Right ventricle myocardium superior (tissue), 1 donor: ENCODE measurements at regions not wholly inside any gene's neighbourhood (a gene's known extent, or its start where the extent isn't known, plus 50 kb on each side); places are given as distances from the start of the nearest gene placed in this dataset.
"Not testable (repeated sequence)": the region's sequence is repeated elsewhere in the genome, so short reads cannot be mapped to it uniquely, and the experiment has no call there.

Experiments used
- ATAC-seq: fragments of 200-7000 bp; cut with Tn5 transposase; one replicate; pipeline ENCODE4 v1.9.1; 2020; ENCODE audit warnings: mild to moderate bottlenecking; ENCODE audit not compliant: poor library complexity
- DNase-seq: peaks from one replicate; pipeline ENCODE4 v3.0.0-alpha.2; 2020
- intact Hi-C: fragments of 100-400 bp; cut with DNase I; formaldehyde crosslinking; loops from one replicate; pipeline ENCODE4 v1.11.2; 2022
- donor health status: DM: no; HTN: yes; CAD: no; lungs with severe emphysema.

DNA sequence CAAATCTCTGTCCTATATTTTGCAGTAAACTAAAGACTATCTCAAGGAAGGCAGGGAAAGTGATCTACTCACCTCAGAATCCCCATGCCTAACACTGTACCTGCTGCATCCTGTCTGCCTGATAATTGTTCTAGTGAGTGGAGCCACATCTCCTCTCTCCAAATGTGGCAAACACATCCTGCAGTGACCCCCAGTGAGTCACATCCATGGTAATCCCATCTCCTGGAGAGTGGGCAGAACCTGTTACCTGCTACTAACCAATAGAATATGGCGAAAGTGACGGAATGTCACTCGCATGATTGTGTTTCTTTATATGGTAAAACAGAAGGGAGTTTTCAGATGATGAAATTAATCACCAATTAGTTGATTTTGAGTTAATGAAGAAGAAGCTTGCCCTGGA, 353.8 kb upstream of the DLGAP1 start:
- intact Hi-C loops: no loop called here
- DNase-seq (no peak), ATAC-seq (no peak)

DNA sequence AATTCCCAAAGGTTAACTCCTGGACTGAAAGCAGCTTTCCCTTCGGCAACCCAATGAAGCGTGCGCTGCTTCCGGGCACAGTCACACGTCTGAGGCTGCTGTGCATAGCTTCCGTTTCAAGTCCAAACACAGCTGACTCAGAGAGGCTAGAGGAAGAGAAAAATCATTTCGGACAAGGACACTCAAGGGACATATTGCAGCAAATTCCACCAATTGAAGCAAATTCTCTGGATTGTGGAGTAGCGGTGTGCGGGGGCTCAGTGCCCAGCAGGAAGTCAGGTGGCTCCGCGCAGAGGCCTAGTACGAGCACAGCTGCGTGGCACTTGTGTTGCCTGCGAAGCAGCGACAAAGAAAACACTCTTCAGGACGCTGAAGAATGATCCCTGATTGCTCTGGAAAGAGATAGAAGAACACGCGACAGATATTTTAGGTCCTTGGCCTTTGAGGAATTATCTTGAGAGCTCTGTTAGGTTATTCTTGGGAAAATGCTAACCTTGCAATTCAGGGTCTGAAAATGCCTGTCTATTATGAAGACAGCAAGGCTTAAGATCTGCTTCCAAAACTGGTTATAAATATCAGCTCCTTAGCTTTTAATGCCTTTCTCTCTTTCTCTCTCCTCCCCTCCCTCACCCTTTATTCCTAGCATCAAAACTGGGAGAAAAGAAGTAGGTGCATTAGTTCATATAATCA, 352.6 kb upstream of the DLGAP1 start:
- no peak for ATAC-seq
- intact Hi-C loops: no loop called here
- DNase-seq: no peak

DNA sequence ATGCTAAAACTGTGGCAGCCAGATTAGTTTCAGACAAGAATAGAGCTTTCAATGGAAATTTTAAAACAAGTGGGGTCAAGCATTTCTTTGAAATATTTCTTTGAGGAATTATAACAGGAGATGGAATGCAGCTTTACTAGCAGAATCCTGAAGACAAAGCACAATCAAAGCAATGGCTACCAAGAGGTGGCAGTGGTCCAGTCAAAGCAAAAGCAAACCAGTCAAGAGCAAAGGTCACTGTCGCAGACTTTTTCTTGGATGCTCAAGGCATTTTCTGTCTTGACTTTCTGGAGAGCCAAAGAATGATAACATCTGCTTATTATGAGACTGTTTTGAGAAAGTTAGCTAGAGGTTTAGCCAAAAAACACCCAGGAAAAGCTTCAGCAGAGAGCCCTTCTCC, 351.2 kb upstream of the DLGAP1 start:
- DNase-seq (no peak), ATAC-seq (no peak)
- intact Hi-C loops: no loop called here

DNA sequence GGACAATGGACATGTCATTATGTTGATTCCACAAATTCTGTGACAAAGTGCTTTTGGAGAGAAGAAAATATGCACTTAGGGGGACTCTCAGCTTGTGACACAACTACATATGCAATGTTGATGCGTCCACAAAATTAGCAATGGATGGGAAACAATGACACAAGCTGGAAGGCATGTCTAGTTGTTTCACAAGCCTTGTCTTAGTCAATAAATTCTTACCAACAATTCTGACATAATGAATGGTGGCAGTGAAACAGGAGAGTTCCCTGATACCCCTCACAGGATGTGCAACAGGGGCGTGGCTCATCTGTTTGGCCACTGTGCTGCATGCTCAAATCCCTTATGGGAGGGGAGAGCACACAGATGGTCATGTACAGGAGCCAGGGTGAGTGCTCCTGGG, 347.2 kb upstream of the DLGAP1 start:
- ATAC-seq (no peak), DNase-seq (no peak)
- intact Hi-C loops: no loop called here

DNA sequence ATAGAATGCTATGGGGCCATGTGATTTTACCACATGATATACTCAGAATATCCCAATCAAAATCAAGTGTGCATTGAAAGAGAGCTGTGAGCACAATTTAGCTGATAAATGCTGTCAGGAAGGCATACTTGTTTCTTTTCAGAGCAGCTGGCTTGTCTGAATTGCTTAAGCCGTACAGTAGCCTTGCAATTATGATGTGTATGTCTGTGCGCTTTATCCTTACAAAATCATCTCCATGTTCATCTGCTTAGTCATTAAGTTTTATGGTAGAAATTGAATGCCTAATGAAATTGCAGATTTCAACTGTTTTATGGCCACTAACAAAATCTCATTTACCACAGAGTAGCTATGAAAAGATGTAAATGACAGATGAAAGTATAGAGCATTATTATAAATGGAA, 346.0 kb upstream of the DLGAP1 start:
- intact Hi-C loops: no loop called here
- ATAC-seq: no peak
- DNase-seq: no peak

DNA sequence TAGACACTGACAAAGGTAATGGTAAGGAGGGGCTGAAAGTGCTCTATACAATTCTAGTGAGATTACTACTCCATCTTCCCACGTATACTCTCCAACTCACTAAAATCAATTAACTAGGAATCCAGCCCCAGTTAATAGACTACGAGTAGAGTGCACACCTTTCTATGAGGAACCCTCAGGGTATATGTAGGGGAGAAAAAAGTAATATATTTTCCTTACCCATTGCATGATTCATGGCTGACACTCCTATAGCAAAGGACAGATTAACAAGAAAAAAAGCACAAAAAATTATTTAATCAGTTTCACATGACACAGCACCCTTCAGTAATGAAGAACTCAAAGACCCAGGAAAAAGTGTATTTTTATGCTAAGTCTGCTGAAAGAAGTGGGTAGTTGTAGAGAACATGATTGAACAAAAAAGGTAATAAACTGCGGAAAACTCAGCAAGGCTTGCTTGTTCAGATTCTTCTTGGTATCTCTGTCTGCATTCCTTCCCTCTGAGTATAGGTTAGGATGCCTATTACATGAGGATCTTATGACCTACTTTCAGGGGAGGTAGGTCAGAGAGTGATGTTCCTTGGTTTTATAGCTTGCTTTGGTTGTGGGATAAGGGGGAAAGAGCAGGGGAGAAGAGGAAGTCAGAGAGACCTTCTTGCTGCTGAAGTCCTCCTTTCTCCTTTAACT, 342.0 kb upstream of the DLGAP1 start:
- DNase-seq (no peak), ATAC-seq (no peak)
- intact Hi-C loops: no loop called here

DNA sequence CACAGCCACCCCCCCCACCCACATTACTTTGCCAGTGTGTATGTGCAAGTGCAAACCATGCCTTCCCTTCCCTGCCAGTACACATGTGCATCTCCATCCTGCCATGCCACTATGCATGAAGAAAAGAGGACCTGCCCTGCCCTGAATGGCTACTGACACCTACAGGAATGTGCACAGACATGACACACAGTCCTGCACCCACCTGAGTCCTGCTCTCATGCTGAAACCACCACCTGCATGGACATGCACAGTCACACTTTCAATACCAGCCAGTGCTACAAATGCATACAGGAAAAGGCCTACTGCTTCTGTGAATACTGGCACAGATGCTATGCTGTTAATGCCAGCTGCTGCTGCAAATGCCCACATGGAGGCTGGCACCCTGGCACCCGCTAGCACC, 334.4 kb upstream of the DLGAP1 start:
- intact Hi-C loops: no loop called here
- no peak for DNase-seq
- no peak for ATAC-seq

DNA sequence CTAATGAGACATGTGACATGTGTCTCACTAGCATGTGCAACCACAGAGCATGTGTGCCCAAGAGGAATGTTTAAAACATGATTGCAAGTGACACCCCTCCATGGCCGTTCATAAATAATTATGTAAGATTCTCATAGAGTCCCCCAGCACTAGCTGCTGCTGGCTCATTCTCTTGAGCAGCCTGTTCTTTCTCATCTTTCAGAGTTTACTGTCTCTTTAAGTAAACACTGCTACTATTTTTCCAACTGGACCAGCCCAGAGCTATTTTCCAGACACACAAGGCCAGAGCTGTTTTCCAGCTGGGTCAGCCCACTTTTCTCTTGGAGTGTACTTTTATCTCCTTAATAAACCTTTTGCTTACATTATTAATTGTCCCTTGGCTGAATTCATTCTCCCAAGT, 326.8 kb upstream of the DLGAP1 start:
- intact Hi-C loops: no loop called here
- DNase-seq (no peak), ATAC-seq (no peak)

DNA sequence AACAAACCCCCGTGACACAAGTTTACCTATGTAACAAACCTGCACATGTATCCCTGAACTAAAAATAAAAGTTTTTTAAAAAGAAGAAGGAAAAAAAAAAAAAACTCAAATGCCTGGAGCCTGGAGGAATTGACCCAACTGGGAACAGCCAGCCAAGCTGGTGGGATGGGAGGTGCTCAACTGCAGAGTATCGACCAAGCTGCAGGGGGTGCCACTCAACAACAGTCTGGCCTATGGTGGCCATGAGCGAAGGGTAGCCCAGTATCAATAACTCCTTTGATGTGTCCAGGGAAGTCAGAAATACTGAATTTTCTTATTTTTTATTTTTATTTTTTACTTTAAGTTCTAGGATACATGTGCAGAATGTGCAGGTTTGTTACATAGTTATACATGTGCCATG, 310.3 kb upstream of the DLGAP1 start:
- intact Hi-C loops: no loop called here
- DNase-seq: no peak
- ATAC-seq: no peak

DNA sequence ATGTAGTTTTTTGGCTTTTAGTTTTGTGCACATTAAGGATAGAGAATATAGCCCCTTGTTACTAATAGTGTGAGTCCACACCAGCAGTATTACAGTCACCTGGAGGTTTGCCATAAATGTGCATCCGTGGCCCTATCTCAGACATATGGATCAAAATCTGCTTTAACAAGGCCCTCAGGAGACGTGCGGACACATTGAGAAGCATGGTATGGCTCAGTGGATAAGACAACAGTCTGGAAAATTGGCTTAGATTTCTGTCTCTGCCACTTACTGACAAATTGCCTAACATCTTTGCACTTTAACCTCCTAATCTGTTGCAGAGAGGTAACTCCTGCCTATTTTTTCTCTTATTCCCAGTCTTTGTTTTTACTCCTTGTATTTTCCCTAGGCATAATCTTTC, 307.2 kb upstream of the DLGAP1 start:
- no peak for DNase-seq
- intact Hi-C loops: no loop called here
- ATAC-seq: no peak

DNA sequence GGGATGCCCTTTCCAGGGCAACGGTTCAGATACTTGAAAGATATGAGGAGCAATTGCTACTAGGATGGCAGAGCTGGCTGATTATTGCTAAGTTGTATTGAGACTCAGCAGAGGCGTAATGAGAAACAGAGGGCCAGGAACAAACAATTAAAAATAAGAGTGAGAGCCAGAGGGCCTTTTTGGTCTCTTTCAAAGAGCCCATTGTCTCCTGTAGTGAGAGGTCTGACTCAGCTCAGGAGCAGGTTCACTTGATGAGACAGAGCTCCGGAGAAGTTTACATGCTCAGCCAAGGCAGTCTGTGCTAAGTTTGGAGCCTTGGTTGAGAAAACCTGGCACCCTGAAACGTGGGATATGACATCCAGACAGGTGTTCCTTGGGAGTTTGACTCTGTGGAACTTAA, 303.9 kb upstream of the DLGAP1 start:
- DNase-seq (no peak), ATAC-seq (no peak)
- intact Hi-C loops: no loop called here

DNA sequence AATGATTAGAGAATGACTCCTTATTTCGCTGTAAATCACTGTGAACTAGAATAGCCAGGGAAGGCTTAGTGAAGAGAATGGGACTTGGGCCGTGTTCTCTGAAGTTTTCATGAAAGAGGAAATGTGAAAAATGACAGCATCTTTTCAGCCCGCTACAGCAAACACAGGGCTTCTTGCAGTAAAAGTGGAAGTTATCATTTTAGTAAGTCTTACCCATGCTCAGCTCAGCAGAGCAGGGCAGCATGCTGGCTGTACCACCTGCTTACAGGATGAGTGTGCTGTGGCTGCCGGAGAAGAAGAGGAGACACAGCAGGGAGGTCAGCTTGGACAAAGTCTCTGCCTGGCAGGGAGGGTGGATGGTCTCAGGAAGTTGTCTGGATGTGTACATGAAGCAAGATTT, 300.7 kb upstream of the DLGAP1 start:
- no peak for ATAC-seq
- intact Hi-C loops: no loop called here
- DNase-seq: no peak

DNA sequence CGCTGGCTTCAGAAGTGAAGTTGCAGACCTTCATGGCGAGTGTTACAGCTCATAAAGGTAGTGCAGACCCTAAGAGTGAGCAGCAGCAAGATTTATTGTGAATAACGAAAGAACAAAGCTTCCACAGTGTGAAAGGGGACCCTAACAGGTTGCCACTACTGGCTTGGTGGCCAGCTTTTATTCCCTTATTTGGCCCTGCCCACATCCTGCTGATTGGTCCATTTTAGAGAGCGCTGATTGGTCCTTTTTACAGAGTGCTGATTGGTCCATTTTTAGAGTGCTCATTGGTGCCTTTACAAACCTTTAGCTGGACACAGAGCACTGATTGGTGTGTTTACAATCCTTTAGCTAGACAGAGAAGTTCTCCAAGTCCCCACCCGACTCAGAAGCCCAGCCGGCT, 298.0 kb upstream of the DLGAP1 start:
- intact Hi-C loops, ATAC-seq, DNase-seq: not testable (repeated sequence)

DNA sequence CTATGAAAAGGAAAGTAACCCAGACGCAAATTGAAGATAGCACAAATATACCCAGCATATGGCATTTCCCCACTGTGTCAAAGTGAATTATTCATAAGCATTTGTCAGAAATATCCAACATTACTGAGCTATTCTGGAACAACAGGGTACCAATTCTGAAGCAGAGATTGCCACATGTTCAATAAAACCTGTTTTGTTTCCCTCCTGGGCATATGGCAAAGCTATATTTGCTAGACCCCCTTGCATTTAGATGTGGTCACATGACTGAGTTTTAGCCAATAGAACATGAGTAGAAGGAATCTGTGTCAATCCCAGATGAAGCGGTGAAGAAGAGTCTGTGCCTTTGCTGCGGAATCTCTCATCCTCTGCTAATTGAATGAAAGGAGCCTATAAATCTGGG, 296.4 kb upstream of the DLGAP1 start:
- intact Hi-C loops: no loop called here
- DNase-seq (no peak), ATAC-seq (no peak)

DNA sequence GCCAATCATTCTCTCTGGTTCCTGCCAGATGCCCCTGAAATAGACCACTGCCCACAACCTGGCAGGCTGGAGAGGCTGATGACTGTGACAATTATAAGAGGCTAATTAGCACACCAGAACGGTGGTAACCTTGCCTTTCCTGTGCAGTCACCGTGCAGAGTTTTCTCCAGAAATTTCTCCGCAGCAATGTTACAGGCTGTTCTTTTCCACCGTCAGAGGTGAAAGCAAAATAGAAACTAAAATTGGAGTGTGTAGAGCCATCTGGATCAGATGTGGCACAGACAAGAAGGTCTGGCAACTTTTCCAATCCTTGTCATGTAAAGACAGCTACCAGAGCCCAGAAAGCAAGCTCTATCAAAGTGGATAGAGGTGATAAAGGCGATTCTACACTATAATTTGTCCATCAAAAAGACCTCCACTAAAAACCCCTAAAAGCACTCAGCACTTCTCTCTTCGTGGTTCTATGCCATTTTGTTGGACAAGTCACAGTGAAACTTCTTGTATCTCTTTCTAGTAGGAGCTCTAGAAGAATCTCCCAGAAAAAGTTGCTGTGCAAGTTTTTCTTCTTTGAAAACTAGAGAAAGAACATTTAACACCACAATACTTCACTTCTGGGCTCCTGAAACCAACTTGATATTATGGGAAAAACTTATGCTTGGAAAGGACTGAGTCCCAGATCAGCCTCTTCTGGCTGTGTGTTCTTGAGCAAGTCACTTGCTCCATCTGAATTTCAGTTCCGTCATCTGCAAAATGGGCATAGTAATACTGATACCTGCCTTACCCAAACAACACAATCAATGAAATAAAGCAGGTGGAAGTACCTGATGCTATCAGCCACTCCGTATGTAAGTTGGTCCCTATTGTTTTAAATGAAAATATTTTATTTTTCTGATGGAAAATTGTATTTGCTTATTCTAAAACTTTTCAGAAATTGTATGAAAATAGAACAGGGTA, 295.6 kb upstream of the DLGAP1 start:
- ATAC-seq (no peak), DNase-seq (no peak)
- intact Hi-C loops: no loop called here

DNA sequence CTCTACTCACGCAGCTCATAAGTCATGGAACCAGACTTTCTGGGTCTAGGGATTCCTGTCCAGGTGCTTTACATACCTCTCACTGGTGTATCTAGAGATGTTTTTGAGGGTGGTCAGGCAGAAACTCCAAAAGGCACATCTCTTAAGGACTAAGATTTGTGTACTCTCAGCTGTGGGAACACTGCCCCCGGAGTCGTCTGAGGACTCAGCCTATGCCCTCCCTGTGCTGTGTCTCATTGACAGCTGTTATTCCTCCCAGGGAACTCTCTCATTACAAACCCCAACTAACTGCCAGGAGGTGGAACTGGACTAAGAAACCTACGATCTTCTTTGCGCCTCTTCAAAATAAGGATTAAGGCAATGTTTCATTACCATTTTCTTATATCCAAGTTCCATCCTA, 293.9 kb upstream of the DLGAP1 start:
- ATAC-seq (no peak), DNase-seq (no peak)
- intact Hi-C loops: no loop called here

DNA sequence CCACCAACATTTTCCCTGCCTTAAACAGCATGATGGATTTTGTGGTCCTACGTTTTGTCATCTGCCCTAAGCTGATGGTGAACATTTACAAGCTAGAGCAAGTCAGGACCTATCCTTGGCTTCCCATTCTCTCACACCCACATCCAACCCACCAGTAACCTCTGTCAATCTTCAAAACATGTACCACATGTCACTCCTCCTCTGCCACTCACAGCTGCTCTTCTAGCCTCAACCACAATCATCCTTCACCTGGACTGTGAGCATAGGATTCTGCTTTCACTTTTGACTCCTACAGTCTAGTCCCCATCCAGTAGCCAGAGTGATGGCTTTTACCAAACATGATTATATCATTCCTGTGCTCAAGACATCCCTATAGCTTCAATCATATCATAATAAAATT, 279.8 kb upstream of the DLGAP1 start:
- no peak for ATAC-seq
- no peak for DNase-seq
- intact Hi-C loops: no loop called here

DNA sequence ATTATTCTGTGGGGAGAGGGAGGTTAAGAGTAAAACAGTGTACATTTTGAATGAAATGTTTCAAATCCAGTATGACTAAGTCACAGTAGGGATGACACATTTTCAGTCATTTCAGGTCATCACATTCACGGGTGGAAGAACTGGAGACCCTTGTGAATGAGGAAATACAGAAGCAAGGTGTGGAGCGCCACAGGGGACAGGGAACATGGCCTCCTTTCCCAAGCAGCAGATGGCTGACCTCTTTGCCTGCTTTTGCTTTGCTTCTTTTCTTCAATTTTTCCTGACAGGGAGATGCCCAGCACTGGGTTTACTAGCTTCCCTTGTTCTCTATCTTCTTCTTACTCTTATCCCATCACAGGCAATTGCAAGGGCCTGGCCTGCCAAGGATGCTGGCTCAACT, 278.9 kb upstream of the DLGAP1 start:
- ATAC-seq (no peak), DNase-seq (no peak)
- intact Hi-C loops: no loop called here

DNA sequence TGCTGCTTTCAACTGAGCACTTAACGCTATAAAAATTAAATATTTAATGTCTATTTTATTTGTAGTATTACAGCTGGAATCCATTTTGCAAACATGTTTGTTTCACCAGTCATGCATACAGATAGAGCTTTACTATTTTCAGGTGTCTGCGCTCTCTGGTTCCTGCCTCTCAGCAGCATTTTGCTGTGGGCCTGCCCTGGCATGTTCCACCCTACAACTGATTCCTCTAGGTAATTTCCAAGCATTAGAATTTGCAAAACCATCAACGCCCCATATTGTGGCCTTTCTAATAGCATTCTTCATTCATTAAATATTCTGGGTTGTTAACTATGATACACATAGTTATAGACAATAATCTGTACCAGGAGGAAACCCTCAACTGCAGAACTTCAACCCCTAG, 266.4 kb upstream of the DLGAP1 start:
- intact Hi-C loops: no loop called here
- ATAC-seq (no peak), DNase-seq (no peak)

DNA sequence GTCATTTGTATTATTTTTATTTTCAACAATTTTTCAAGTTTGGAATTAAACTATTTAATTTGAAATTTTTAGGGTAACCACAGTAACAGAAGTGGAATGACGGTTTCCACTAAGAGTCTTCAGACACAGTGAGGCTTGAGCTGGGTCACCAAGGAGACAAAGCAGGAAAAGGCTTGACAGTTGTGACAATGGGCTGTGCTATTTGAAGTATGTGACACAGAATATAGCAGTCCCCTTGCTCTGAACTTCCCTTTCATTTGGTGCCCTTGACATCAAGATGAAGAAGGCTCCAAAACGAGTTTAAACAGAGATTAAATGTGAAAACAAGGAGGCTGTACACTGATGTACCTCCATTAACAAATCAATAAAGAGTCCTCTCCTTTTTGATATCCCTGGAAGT, 265.4 kb upstream of the DLGAP1 start:
- DNase-seq: no peak
- no peak for ATAC-seq
- intact Hi-C loops: no loop called here
